Stimulated activated CD4-positive, alpha-beta T cell treated with anti-CD3 and anti-CD28 coated beads, Interleukin-4, amount 100 ng/mL, for 1 hour (primary cell): ENCODE measurements at regions not wholly inside any gene's neighbourhood (a gene's known extent, or its start where the extent isn't known, plus 50 kb on each side); places are given as distances from the start of the nearest gene placed in this dataset.

Source experiments
- DNase-seq: peaks from one replicate; pipeline ENCODE4 v3.0.0-alpha.2; 2020

- DNase-seq, result no peak
Measured at GRCh38 chr21:29443411-29444010, 144.8 kb downstream of the BACH1 start.

- DNase-seq, result no peak
Measured at GRCh38 chr21:29448766-29449165, 150.0 kb downstream of the BACH1 start.

- DNase-seq, result no peak
Measured at GRCh38 chr21:29449306-29449950, 150.7 kb downstream of the BACH1 start.

- DNase-seq, result no peak
Measured at GRCh38 chr21:29450058-29450457, 151.3 kb downstream of the BACH1 start.

GRCh38 chr21:29453511-29453910 is 154.8 kb downstream of the BACH1 start:
- DNase-seq, result no peak

- DNase-seq, result no peak
Measured at GRCh38 chr21:29454179-29454578, 155.5 kb downstream of the BACH1 start.

GRCh38 chr21:29462479-29462878 is 163.8 kb downstream of the BACH1 start:
- DNase-seq, result no peak

GRCh38 chr21:29465546-29465945 is 166.8 kb downstream of the BACH1 start:
- DNase-seq, result no peak

GRCh38 chr21:29466532-29466931 is 167.8 kb downstream of the BACH1 start:
- DNase-seq, result no peak

- no peak for DNase-seq
Measured at GRCh38 chr21:29470397-29470796, 171.7 kb downstream of the BACH1 start.

- no peak for DNase-seq
Measured at GRCh38 chr21:29473808-29474207, 175.1 kb downstream of the BACH1 start.

GRCh38 chr21:29475329-29475728 is 176.6 kb downstream of the BACH1 start:
- no peak for DNase-seq

GRCh38 chr21:29477347-29477746 is 178.6 kb downstream of the BACH1 start:
- no peak for DNase-seq

- no peak for DNase-seq
Measured at GRCh38 chr21:29477941-29478340, 179.2 kb downstream of the BACH1 start.

GRCh38 chr21:29481081-29481480 is 182.4 kb downstream of the BACH1 start:
- no peak for DNase-seq

GRCh38 chr21:29481641-29482040 is 182.9 kb downstream of the BACH1 start:
- DNase-seq, result no peak

GRCh38 chr21:29486306-29486807 is 187.6 kb downstream of the BACH1 start:
- no peak for DNase-seq
